ENCODE measurements at regions not wholly inside any gene's neighbourhood (a gene's known extent, or its start where the extent isn't known, plus 50 kb on each side); places are given as distances from the start of the nearest gene placed in this dataset.
A peak's percentile ranks its signal among the peaks of the same experiment; 100 is the strongest.

GRCh38 chr17:53924530-53925455, 102.1 kb downstream of the KIF2B start (continued):
- TF ChIP-seq ZHX2 (IDR thresholded peaks at IDR 0.05; ENCODE audit: low read depth) (no peak), ZHX2 (CRISPR knock-in tag; IDR thresholded peaks at IDR 0.05; ENCODE audit: borderline replicate concordance) (no peak), TBX2 (CRISPR knock-in tag; IDR thresholded peaks at IDR 0.05; ENCODE audit: borderline replicate concordance) (peak; percentile 78), ZNF7 (CRISPR knock-in tag; IDR thresholded peaks at IDR 0.05) (no peak), ZNF326 (CRISPR knock-in tag; IDR thresholded peaks at IDR 0.05; ENCODE audit: borderline replicate concordance) (no peak), ZNF644 (CRISPR knock-in tag; IDR thresholded peaks at IDR 0.05; ENCODE audit: low read depth) (peak; percentile 99), ZNF18 (CRISPR knock-in tag; IDR thresholded peaks at IDR 0.05; ENCODE audit: insufficient replicate concordance) (peak; percentile 44), STAG1 (CRISPR knock-in tag; IDR thresholded peaks at IDR 0.05) (0 out of 2 replicates have a peak, but pooled peaks have one; percentile 9), ZNF564 (CRISPR knock-in tag; IDR thresholded peaks at IDR 0.05) (0 out of 2 replicates have a peak, but pooled peaks have one; percentile 34), MIXL1 (CRISPR knock-in tag; IDR thresholded peaks at IDR 0.05) (peak; percentile 90), HMGXB3 (CRISPR knock-in tag; IDR thresholded peaks at IDR 0.05; ENCODE audit: borderline replicate concordance) (peak; percentile 89), REST (IDR thresholded peaks at IDR 0.05; ENCODE audit: borderline replicate concordance in 1 of 2, low read depth in 1 of 2, low read length in 2 of 2) (peak in 1 of 2 experiments; percentile 36; a peak in 1 of 4 replicates)
